ENCODE measurements at regions not wholly inside any gene's neighbourhood (a gene's known extent, or its start where the extent isn't known, plus 50 kb on each side); places are given as distances from the start of the nearest gene placed in this dataset.

GRCh38 chr5:175070283-175070682 lies 345.9 kb downstream of the MSX2 start:
- ATAC-seq: no peak
- peaks cover 6% of the 10 kb centered on the region for H3K9me3 Mint-ChIP-seq

GRCh38 chr5:175060257-175060656 lies 335.9 kb downstream of the MSX2 start:
- H3K9me3 Mint-ChIP-seq: peaks cover 2% of the 10 kb centered on the region
- peaks cover 8% of the 10 kb centered on the region for H3K4me1 Mint-ChIP-seq
- H3K4me3 Mint-ChIP-seq: peak overlapping the region; percentile 40
- peaks cover 13% of the 10 kb centered on the region for H3K27me3 Mint-ChIP-seq
- H3K36me3 Mint-ChIP-seq: no peaks in the 10 kb centered on the region
- no peak overlapping the region for H3K27ac Mint-ChIP-seq
- ATAC-seq: no peak

More at GRCh38 chr5:175070283-175070682, 345.9 kb downstream of the MSX2 start:
- no peaks in the 10 kb centered on the region for H3K27me3 Mint-ChIP-seq
- H3K36me3 Mint-ChIP-seq: no peaks in the 10 kb centered on the region
- no peak overlapping the region for H3K27ac Mint-ChIP-seq
- H3K4me1 Mint-ChIP-seq: no peaks in the 10 kb centered on the region
- no peak overlapping the region for H3K4me3 Mint-ChIP-seq

- peaks cover 8% of the 10 kb centered on the region for H3K4me1 Mint-ChIP-seq
- peaks cover 16% of the 10 kb centered on the region for H3K27me3 Mint-ChIP-seq
- H3K36me3 Mint-ChIP-seq: no peaks in the 10 kb centered on the region
- H3K27ac Mint-ChIP-seq: no peak overlapping the region
- H3K4me3 Mint-ChIP-seq: peak overlapping the region; percentile 40
- H3K9me3 Mint-ChIP-seq: peaks cover 2% of the 10 kb centered on the region
- peak; percentile 34 for ATAC-seq
These were observed 335.4 kb downstream of the MSX2 start for GRCh38 chr5:175059687-175060211.

GRCh38 chr5:175056831-175057230 lies 332.4 kb downstream of the MSX2 start:
- Mint-ChIP-seq H3K27ac (no peak overlapping the region), H3K36me3 (no peaks in the 10 kb centered on the region), H3K9me3 (peaks cover 2% of the 10 kb centered on the region)

DNA sequence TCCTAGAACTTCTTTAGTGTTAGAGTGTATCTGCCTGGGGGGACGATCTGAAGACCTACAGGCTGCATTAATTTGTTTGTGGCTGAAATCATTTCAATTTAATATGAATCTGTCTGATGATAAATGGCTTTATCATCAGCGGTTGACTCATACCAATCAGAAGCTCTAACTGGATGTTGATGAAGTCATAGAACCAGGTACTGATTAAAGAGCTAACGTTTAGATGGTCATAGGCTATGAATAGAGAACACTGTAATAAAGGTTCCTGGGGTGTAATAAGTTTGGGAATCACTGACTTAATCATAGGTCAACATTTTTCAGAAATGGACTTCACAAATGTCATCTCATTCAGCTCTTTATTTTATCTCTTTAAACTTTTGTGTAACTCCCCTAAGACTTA lies 329.9 kb downstream of the MSX2 start:
- Mint-ChIP-seq H3K4me3 (no peak overlapping the region), H3K36me3 (no peaks in the 10 kb centered on the region), H3K4me1 (no peaks in the 10 kb centered on the region), H3K27ac (no peak overlapping the region), H3K9me3 (peaks cover 2% of the 10 kb centered on the region), H3K27me3 (peaks cover 8% of the 10 kb centered on the region)
- ATAC-seq: no peak

More at GRCh38 chr5:175056831-175057230, 332.4 kb downstream of the MSX2 start:
- peaks cover 16% of the 10 kb centered on the region for H3K27me3 Mint-ChIP-seq
- no peak overlapping the region for H3K4me3 Mint-ChIP-seq
- H3K4me1 Mint-ChIP-seq: peaks cover 8% of the 10 kb centered on the region
- ATAC-seq: no peak

GRCh38 chr5:175052351-175052750 lies 328.0 kb downstream of the MSX2 start:
- Mint-ChIP-seq H3K27ac (no peak overlapping the region), H3K4me3 (no peak overlapping the region), H3K36me3 (no peaks in the 10 kb centered on the region), H3K9me3 (peaks cover 2% of the 10 kb centered on the region), H3K27me3 (peaks cover 8% of the 10 kb centered on the region), H3K4me1 (no peaks in the 10 kb centered on the region)
- no peak for ATAC-seq

GRCh38 chr5:175047048-175047447 lies 322.7 kb downstream of the MSX2 start:
- Mint-ChIP-seq H3K27me3 (no peaks in the 10 kb centered on the region), H3K27ac (no peak overlapping the region), H3K36me3 (no peaks in the 10 kb centered on the region), H3K4me3 (no peak overlapping the region), H3K9me3 (no peaks in the 10 kb centered on the region), H3K4me1 (no peaks in the 10 kb centered on the region)
- ATAC-seq: no peak

DNA sequence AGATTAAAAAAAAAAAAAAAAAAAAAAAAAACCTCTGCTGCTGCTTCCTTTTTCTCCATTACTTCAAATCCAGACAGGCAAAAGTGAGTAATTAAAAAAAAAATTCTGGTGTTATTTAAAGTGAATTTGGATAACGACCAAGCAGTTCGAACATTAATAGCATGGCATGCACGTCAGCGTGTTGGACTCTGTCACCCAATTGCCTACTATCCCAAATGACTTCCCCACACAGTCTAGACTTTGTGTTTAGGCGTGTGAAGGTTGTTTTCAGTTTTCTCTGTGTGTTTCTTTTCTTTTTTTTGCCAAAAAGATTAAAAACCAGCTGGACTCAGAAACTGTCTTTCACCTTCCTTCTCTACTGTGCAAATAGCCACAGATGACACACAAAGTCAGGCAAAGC lies 321.4 kb downstream of the MSX2 start:
- ATAC-seq: no peak
- no peaks in the 10 kb centered on the region for H3K27me3 Mint-ChIP-seq
- H3K4me1 Mint-ChIP-seq: no peaks in the 10 kb centered on the region
- H3K4me3 Mint-ChIP-seq: no peak overlapping the region
- H3K36me3 Mint-ChIP-seq: no peaks in the 10 kb centered on the region
- no peak overlapping the region for H3K27ac Mint-ChIP-seq
- no peaks in the 10 kb centered on the region for H3K9me3 Mint-ChIP-seq

GRCh38 chr5:175037820-175038219 lies 313.4 kb downstream of the MSX2 start:
- Mint-ChIP-seq H3K4me3 (no peak overlapping the region), H3K27ac (no peak overlapping the region), H3K9me3 (peaks cover 4% of the 10 kb centered on the region), H3K27me3 (no peaks in the 10 kb centered on the region), H3K4me1 (no peaks in the 10 kb centered on the region), H3K36me3 (no peaks in the 10 kb centered on the region)
- no peak for ATAC-seq

GRCh38 chr5:175035882-175036533 lies 311.6 kb downstream of the MSX2 start:
- H3K4me3 Mint-ChIP-seq: no peak overlapping the region
- no peak overlapping the region for H3K27ac Mint-ChIP-seq
- peaks cover 6% of the 10 kb centered on the region for H3K9me3 Mint-ChIP-seq
- H3K4me1 Mint-ChIP-seq: no peaks in the 10 kb centered on the region
- no peak for ATAC-seq
- no peaks in the 10 kb centered on the region for H3K36me3 Mint-ChIP-seq
- no peaks in the 10 kb centered on the region for H3K27me3 Mint-ChIP-seq

DNA sequence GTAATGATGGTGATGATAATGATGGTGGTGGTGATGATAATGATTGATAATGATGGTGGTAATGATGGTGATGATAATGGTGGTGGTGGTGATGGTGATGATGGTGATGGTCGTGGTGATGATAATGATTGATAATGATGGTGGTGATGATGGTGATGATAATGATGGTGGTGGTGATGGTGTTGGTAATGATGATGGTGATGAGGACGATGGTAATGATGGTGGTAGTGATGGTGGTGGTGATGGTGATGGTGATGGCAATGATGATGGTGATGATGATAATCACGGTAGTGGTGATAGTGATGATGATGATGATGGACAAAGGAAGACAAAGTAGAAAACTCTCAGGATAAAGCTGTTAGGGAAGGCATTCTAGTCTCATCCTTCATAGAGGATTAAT lies 310.5 kb downstream of the MSX2 start:
- ATAC-seq: no peak
- no peak overlapping the region for H3K4me3 Mint-ChIP-seq
- H3K27me3 Mint-ChIP-seq: no peaks in the 10 kb centered on the region
- no peaks in the 10 kb centered on the region for H3K4me1 Mint-ChIP-seq
- peaks cover 3% of the 10 kb centered on the region for H3K9me3 Mint-ChIP-seq
- H3K27ac Mint-ChIP-seq: no peak overlapping the region
- no peaks in the 10 kb centered on the region for H3K36me3 Mint-ChIP-seq

DNA sequence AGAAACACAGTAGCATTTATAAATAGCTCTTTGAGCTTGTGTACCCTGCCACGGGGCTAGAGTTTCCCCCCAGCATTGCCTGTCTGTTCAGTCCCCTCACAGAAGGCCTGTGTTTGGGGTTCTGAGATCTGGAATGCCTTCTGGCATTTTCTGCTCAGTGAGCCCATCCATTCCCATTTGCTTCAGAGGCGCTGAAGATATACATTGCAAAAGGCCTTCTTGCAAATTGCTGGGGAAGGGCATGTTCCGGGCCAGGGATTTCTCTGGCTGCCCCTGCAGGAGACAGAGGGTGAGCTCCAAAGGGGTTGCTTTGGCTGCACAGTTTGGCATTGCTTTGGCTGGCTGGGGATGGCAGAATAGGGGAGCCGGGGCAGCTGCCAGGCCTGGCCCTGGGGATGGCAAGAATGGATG lies 308.4 kb downstream of the MSX2 start:
- Mint-ChIP-seq H3K9me3 (peaks cover 3% of the 10 kb centered on the region), H3K4me1 (no peaks in the 10 kb centered on the region), H3K4me3 (no peak overlapping the region), H3K36me3 (no peaks in the 10 kb centered on the region), H3K27me3 (no peaks in the 10 kb centered on the region), H3K27ac (no peak overlapping the region)
- no peak for ATAC-seq

DNA sequence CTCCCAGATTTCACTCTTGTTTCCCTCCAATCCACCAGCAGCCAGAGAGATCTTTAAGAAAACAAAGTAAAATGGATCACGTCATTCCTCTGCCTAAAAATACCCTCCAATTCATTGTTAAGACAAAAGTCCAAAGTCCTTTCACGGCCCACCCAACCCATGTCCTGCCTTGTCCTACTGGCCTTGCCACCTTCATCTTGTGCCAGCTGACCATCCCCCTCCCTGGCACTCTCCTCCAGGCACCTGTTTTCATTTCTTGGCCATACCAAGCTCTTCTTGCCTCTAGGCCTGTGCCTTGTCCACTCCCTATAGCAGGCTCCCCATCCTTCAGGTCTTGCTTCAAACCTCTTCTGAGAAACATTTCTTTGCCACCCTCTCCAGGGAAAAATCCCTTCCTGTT lies 307.6 kb downstream of the MSX2 start:
- ATAC-seq: no peak
- Mint-ChIP-seq H3K36me3 (no peaks in the 10 kb centered on the region), H3K4me3 (no peak overlapping the region), H3K9me3 (peaks cover 3% of the 10 kb centered on the region), H3K27ac (no peak overlapping the region), H3K27me3 (no peaks in the 10 kb centered on the region), H3K4me1 (no peaks in the 10 kb centered on the region)

GRCh38 chr5:175027390-175027789 lies 303.0 kb downstream of the MSX2 start:
- Mint-ChIP-seq H3K27ac (no peak overlapping the region), H3K4me3 (no peak overlapping the region), H3K4me1 (no peaks in the 10 kb centered on the region), H3K36me3 (no peaks in the 10 kb centered on the region), H3K9me3 (peaks cover 9% of the 10 kb centered on the region), H3K27me3 (no peaks in the 10 kb centered on the region)
- ATAC-seq: no peak

DNA sequence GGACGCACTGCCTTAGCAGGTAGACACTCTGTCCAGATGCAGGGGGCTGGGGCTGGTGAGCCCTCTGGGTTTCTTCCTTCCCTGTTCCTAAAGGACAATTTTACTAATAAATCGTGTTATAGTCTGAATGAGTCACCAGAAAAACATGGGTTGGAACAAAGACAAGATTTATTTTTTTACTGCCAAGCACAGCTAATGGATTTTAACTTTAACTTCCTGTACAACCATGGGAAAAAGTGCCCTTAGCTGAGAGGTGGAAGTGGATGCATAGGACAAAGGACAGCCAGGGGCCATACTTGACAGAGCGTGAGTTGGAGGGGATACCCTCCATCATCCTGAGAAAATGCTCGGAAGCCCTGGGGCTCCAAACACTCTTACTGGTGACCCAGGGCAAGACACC lies 300.7 kb downstream of the MSX2 start:
- Mint-ChIP-seq H3K36me3 (no peaks in the 10 kb centered on the region), H3K4me1 (no peaks in the 10 kb centered on the region), H3K27me3 (peaks cover 9% of the 10 kb centered on the region), H3K9me3 (peaks cover 7% of the 10 kb centered on the region), H3K27ac (no peak overlapping the region), H3K4me3 (no peak overlapping the region)
- no peak for ATAC-seq

DNA sequence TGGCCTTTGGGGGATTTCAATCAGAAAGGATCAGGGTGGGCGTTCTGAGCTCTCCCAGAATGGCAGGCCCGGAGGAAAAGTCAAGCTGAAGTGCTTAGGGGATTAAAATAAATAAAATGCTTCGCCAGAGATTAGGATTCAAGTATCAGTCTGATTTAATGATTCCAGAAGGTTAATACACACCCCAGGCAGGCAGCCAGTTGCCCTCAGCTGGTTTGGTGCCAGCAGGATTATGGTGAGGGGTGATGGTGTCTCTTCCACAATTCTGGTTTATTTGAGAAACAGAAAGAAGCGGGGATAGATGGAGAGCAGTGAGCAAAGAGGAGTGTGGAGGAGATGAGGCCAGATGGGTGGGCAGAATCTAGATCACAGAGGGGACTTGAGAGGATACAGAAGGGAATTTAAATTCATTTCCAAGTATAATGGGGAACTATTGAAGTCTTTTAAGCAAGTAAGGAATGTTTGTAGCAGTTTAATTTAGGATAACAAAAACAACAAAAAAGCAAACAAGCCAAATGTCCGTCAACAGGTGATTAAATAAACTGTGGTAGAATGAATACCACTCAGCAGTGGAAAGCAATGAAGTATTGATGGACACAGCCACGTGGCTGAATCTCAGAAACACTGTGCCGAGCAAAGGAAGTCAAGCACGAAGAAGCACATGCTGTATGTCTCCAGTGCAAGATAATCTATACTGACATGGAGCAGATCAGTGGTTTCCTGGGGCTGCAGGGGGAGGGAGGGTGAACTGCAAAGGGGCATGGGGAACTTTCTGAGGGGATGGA lies 297.7 kb downstream of the MSX2 start:
- H3K4me1 Mint-ChIP-seq: no peaks in the 10 kb centered on the region
- H3K27ac Mint-ChIP-seq: no peak overlapping the region
- ATAC-seq: no peak
- no peaks in the 10 kb centered on the region for H3K36me3 Mint-ChIP-seq
- H3K4me3 Mint-ChIP-seq: no peak overlapping the region
- H3K27me3 Mint-ChIP-seq: peaks cover 9% of the 10 kb centered on the region
- H3K9me3 Mint-ChIP-seq: peaks cover 7% of the 10 kb centered on the region
